Lower lobe of right lung (tissue), 2 donors: ENCODE measurements at regions not wholly inside any gene's neighbourhood (a gene's known extent, or its start where the extent isn't known, plus 50 kb on each side); places are given as distances from the start of the nearest gene placed in this dataset.

ENCODE experiments used
- ATAC-seq, 2 donors: fragments of 200-7000 bp; cut with Tn5 transposase; one replicate each; pipeline ENCODE4 v1.9.1; 2020 to 2022; ENCODE audit warnings: mild to moderate bottlenecking in 2 of 2, moderate library complexity in 2 of 2
- DNase-seq: peaks from one replicate; pipeline ENCODE4 v3.0.0-alpha.2; 2020
- H3K27ac ChIP-seq: fragments of 200-600 bp; one replicate; pipeline ENCODE4 v1.8.0; 2022
- H3K27me3 ChIP-seq: fragments of 200-600 bp; one replicate; pipeline ENCODE4 v1.8.0; 2022; ENCODE audit warnings: low read depth
- H3K36me3 ChIP-seq: fragments of 200-600 bp; one replicate; pipeline ENCODE4 v1.8.0; 2022; ENCODE audit warnings: mild to moderate bottlenecking
- H3K4me1 ChIP-seq: fragments of 200-600 bp; one replicate; pipeline ENCODE4 v1.8.0; 2022
- H3K4me3 ChIP-seq: fragments of 200-600 bp; one replicate; pipeline ENCODE4 v1.8.0; 2022; ENCODE audit warnings: mild to moderate bottlenecking
- H3K9me3 ChIP-seq: fragments of 200-600 bp; one replicate; pipeline ENCODE4 v1.8.0; 2022
- CTCF ChIP-seq: fragments of 200-600 bp; IDR thresholded peaks from one replicate; pipeline ENCODE4 v1.8.0; 2022; ENCODE audit warnings: antibody characterized with exemption, mild to moderate bottlenecking
- intact Hi-C: fragments of 100-400 bp; cut with DNase I; formaldehyde crosslinking; loops from one replicate; pipeline ENCODE4 v1.11.0; 2022
- donor health status: DM: no; HTN: yes; CAD: no; lungs with severe emphysema.

- Histone ChIP-seq H3K36me3 (no peaks in the 10 kb centered on the region), H3K4me3 (no peak overlapping the region), H3K27me3 (no peaks in the 10 kb centered on the region), H3K4me1 (no peaks in the 10 kb centered on the region), H3K9me3 (no peaks in the 10 kb centered on the region), H3K27ac (no peak overlapping the region)
- no peak for TF ChIP-seq CTCF
- DNase-seq (no peak), ATAC-seq (no peak)
- intact Hi-C loops: no loop called here
Observed at GRCh38 chr3:182393830-182394367, 399.4 kb upstream of the ATP11B start.

- Histone ChIP-seq H3K27me3 (no peaks in the 10 kb centered on the region), H3K4me3 (no peak overlapping the region), H3K27ac (no peak overlapping the region), H3K36me3 (no peaks in the 10 kb centered on the region), H3K9me3 (no peaks in the 10 kb centered on the region), H3K4me1 (no peaks in the 10 kb centered on the region)
- DNase-seq (no peak), ATAC-seq (no peak)
- intact Hi-C loops: no loop called here
- no peak for TF ChIP-seq CTCF
Observed at GRCh38 chr3:182397164-182397563, 396.1 kb upstream of the ATP11B start.

- Histone ChIP-seq H3K27me3 (no peaks in the 10 kb centered on the region), H3K4me1 (no peaks in the 10 kb centered on the region), H3K27ac (no peak overlapping the region), H3K9me3 (no peaks in the 10 kb centered on the region), H3K4me3 (no peak overlapping the region), H3K36me3 (no peaks in the 10 kb centered on the region)
- no peak for ATAC-seq
- no peak for DNase-seq
- intact Hi-C loops: no loop called here
- no peak for TF ChIP-seq CTCF
Observed at GRCh38 chr3:182399978-182400737, 393.1 kb upstream of the ATP11B start.

GRCh38 chr3:182400838-182401237 is 392.5 kb upstream of the ATP11B start:
- no peak for ATAC-seq
- TF ChIP-seq CTCF: no peak
- no peaks in the 10 kb centered on the region for H3K27me3 ChIP-seq
- H3K36me3 ChIP-seq: no peaks in the 10 kb centered on the region
- no peaks in the 10 kb centered on the region for H3K9me3 ChIP-seq
- no peak for DNase-seq
- H3K27ac ChIP-seq: no peak overlapping the region
- H3K4me1 ChIP-seq: no peaks in the 10 kb centered on the region
- intact Hi-C loops: no loop called here
- H3K4me3 ChIP-seq: no peak overlapping the region

- intact Hi-C loops: no loop called here
- H3K4me3 ChIP-seq: no peak overlapping the region
- ATAC-seq (no peak), DNase-seq (no peak)
- H3K9me3 ChIP-seq: no peaks in the 10 kb centered on the region
- H3K4me1 ChIP-seq: no peaks in the 10 kb centered on the region
- TF ChIP-seq CTCF: no peak
- no peak overlapping the region for H3K27ac ChIP-seq
- H3K36me3 ChIP-seq: no peaks in the 10 kb centered on the region
- H3K27me3 ChIP-seq: no peaks in the 10 kb centered on the region
Observed at GRCh38 chr3:182404031-182404430, 389.3 kb upstream of the ATP11B start.
